Endothelial cell of umbilical vein (primary cell): ENCODE measurements at regions not wholly inside any gene's neighbourhood (a gene's known extent, or its start where the extent isn't known, plus 50 kb on each side); places are given as distances from the start of the nearest gene placed in this dataset.

Source experiments
- BruUV-seq: library from RNA; stranded (reverse); fragments of 400-500 nt; replicated peaks from 2 replicates; lab custom pipeline; 2021; lab: Mats Ljungman, UMichigan
- CTCF ChIA-PET: fragments of 300-600, 350-600 bp; sonication (Branson Sonifier 250); formaldehyde crosslinking; loops from one replicate; lab custom pipeline; 2021; ENCODE audit warnings: antibody characterized with exemption, inconsistent platforms; lab: Charles Lee
- POLR2A ChIA-PET: fragments of 300-600, 350-600 bp; sonication (Branson Sonifier 250); formaldehyde crosslinking; loops from one replicate; lab custom pipeline; 2021; ENCODE audit warnings: antibody characterized with exemption, inconsistent platforms; lab: Charles Lee
- DNase-seq: peaks from one replicate; pipeline ENCODE4 v3.0.0-alpha.2; 2011; ENCODE audit warnings: low read depth, low spot score
- FAIRE-seq: peaks from 2 replicates; lab custom pipeline; 2011; peaks lifted over from hg19 to GRCh38; lab: Jason Lieb, UNC
- H2AFZ ChIP-seq: 2 replicates; pipeline ENCODE4 v1.6.0; 2012; ENCODE audit warnings: low read depth, low read length, control low read depth, inconsistent platforms
- H3K27ac ChIP-seq: 2 replicates; pipeline ENCODE4 v1.5.1; 2011; ENCODE audit warnings: low read depth, mild to moderate bottlenecking, control low read depth, low read length, moderate library complexity; ENCODE audit not compliant: insufficient read depth
- H3K27me3 ChIP-seq, 2 experiments: 2 replicates each; pipeline versions ENCODE4 v1.6.0 to v1.6.1; 2011; ENCODE audit warnings: low read length in 2 of 2, mixed read lengths in 1 of 2; ENCODE audit not compliant: control insufficient read depth in 2 of 2, insufficient read depth in 2 of 2
- H3K36me3 ChIP-seq, 2 experiments: 2 replicates in 1 of 2; 3 replicates in 1 of 2; pipeline ENCODE4 v1.5.1; 2011; ENCODE audit warnings: low read length in 2 of 2, mild to moderate bottlenecking in 1 of 2, moderate library complexity in 1 of 2; ENCODE audit not compliant: control insufficient read depth in 2 of 2, insufficient read depth in 2 of 2; ENCODE audit errors: extremely low read depth in 1 of 2
- H3K4me1 ChIP-seq: 3 replicates; pipeline ENCODE4 v1.5.1; 2011; ENCODE audit warnings: mild to moderate bottlenecking, low read length; ENCODE audit not compliant: control insufficient read depth, insufficient read depth; ENCODE audit errors: extremely low read depth
- H3K4me2 ChIP-seq: 2 replicates; pipeline ENCODE4 v1.6.1; 2011; ENCODE audit warnings: low read length, control low read depth, mixed read lengths; ENCODE audit not compliant: insufficient read depth
- H3K4me3 ChIP-seq, 3 experiments: fragments of 200-600 bp in 1 of 3; sonication (generic), shearing (Covaris generic) in 1 of 3; replicated peaks in 1 of 3; 2 replicates each; pipeline ENCODE4 v1.5.1; 2011 to 2016; ENCODE audit warnings: control low read depth in 3 of 3, low read length in 3 of 3, mild to moderate bottlenecking in 2 of 3, inconsistent platforms in 1 of 3, low read depth in 1 of 3, moderate library complexity in 1 of 3; ENCODE audit not compliant: insufficient read depth in 1 of 3
- H3K79me2 ChIP-seq: 2 replicates; pipeline ENCODE4 v1.6.0; 2012; ENCODE audit warnings: low read length, inconsistent platforms; ENCODE audit not compliant: control insufficient read depth, insufficient read depth
- H3K9ac ChIP-seq: replicated peaks from 2 replicates; pipeline ENCODE3; 2011; ENCODE audit warnings: low read length, control low read depth; ENCODE audit not compliant: insufficient read depth; ENCODE audit errors: extremely low read depth
- H3K9me1 ChIP-seq: replicated peaks from 3 replicates; pipeline ENCODE4 v1.6.0; 2011; ENCODE audit warnings: mild to moderate bottlenecking, low read length; ENCODE audit not compliant: control insufficient read depth, insufficient read depth; ENCODE audit errors: extremely low read depth
- H3K9me3 ChIP-seq: replicated peaks from 2 replicates; pipeline ENCODE4 v1.5.1; 2012; ENCODE audit warnings: low read length, inconsistent platforms; ENCODE audit not compliant: control insufficient read depth, insufficient read depth
- H4K20me1 ChIP-seq: replicated peaks from 2 replicates; pipeline ENCODE3; 2011; ENCODE audit warnings: mild to moderate bottlenecking, low read length; ENCODE audit not compliant: control insufficient read depth, insufficient read depth; ENCODE audit errors: extremely low read depth
- CTCF ChIP-seq, 2 donors: IDR thresholded peaks; 1 replicate in 1 of 2; 2 replicates in 1 of 2; pipeline ENCODE4 v1.5.1; 2011; ENCODE audit warnings: low read length in 2 of 2, mild to moderate bottlenecking in 2 of 2, moderate library complexity in 2 of 2, control low read depth in 1 of 2, inconsistent platforms in 1 of 2, low read depth in 1 of 2; ENCODE audit not compliant: insufficient read depth in 1 of 2; ENCODE audit errors: extremely low read depth in 1 of 2
- EZH2 ChIP-seq: IDR thresholded peaks from 2 replicates; pipeline ENCODE4 v1.6.1; 2012; ENCODE audit warnings: borderline replicate concordance, low read depth, mild to moderate bottlenecking, moderate library complexity, low read length, inconsistent platforms; ENCODE audit not compliant: severe bottlenecking
- FOS ChIP-seq: IDR thresholded peaks from 2 replicates; pipeline ENCODE4 v1.6.1; 2011; ENCODE audit warnings: mild to moderate bottlenecking, low read length, moderate library complexity, borderline replicate concordance; ENCODE audit not compliant: insufficient read depth
- GATA2 ChIP-seq: IDR thresholded peaks from 2 replicates; pipeline ENCODE4 v1.7.0; 2011; ENCODE audit warnings: low read depth, mild to moderate bottlenecking, moderate library complexity, mixed read lengths, low read length; ENCODE audit not compliant: insufficient read length, insufficient read depth
- JUN ChIP-seq: IDR thresholded peaks from 2 replicates; pipeline ENCODE4 v1.6.1; 2011; ENCODE audit warnings: borderline replicate concordance, low read depth; ENCODE audit not compliant: insufficient read length, insufficient read depth
- MYC ChIP-seq: IDR thresholded peaks from one replicate; pipeline ENCODE4 v1.6.1; 2011; ENCODE audit warnings: mild to moderate bottlenecking, low read depth, low read length
- POLR2A ChIP-seq: IDR thresholded peaks from 2 replicates; pipeline ENCODE4 v1.6.1; 2012; ENCODE audit warnings: low read depth, mild to moderate bottlenecking, control low read depth, low read length
- POLR2AphosphoS5 ChIP-seq: IDR thresholded peaks from 2 replicates; pipeline ENCODE4 v1.6.1; 2012; ENCODE audit warnings: low read depth, mild to moderate bottlenecking, control low read depth, low read length, moderate library complexity; ENCODE audit not compliant: insufficient read depth
- dilution Hi-C: fragments of 300-500 bp; cut with MboI; formaldehyde crosslinking; loops from one replicate; pipeline ENCODE4 v1.15.0; 2019; ENCODE audit warnings: low sequenced_read_pairs; ENCODE audit not compliant: extremely low pct_ligation_motif_present
- intact Hi-C: fragments of 100-400 bp; cut with micrococcal nuclease; formaldehyde crosslinking; loops from one replicate; pipeline ENCODE4 v1.10.0; 2022
- TF ChIP-seq, protein P1 (sequence below): IDR thresholded peaks from 2 replicates; pipeline ENCODE4 v1.6.1; 2011; ENCODE audit not compliant: insufficient read depth, insufficient read length

GRCh38 chr16:26601335-26601734 is 465.4 kb upstream of the C16orf82 start:
- Histone ChIP-seq H3K79me2 (no peaks in the 10 kb centered on the region), H3K9me3 (peaks cover 8% of the 10 kb centered on the region), H3K36me3 (no peaks in the 10 kb centered on the region), H3K27ac (no peak overlapping the region), H4K20me1 (no peaks in the 10 kb centered on the region), H2AFZ (no peak overlapping the region), H3K9me1 (no peaks in the 10 kb centered on the region), H3K4me3 (no peak overlapping the region), H3K4me2 (no peak overlapping the region), H3K4me1 (no peaks in the 10 kb centered on the region), H3K27me3 (no peaks in the 10 kb centered on the region), H3K9ac (no peak overlapping the region)
- intact Hi-C loops (no loop called here), dilution Hi-C loops (no loop called here)
- no TSS peak for BruUV-seq
- ChIA-PET CTCF (no interaction called here), POLR2A (no interaction called here)
- FAIRE-seq: no peak
- DNase-seq: no peak
- TF ChIP-seq, protein P1, sequence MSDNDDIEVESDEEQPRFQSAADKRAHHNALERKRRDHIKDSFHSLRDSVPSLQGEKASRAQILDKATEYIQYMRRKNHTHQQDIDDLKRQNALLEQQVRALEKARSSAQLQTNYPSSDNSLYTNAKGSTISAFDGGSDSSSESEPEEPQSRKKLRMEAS: no peak
- TF ChIP-seq POLR2A (no peak), GATA2 (no peak), JUN (no peak), EZH2 (no peak), CTCF (IDR thresholded peaks at IDR 0.05; ENCODE audit: extremely low read depth in 1 of 2, insufficient read depth in 1 of 2, low read depth in 1 of 2, low read length in 2 of 2) (no peak), MYC (no peak), POLR2AphosphoS5 (no peak), FOS (no peak)
